ENCODE measurements at regions not wholly inside any gene's neighbourhood (a gene's known extent, or its start where the extent isn't known, plus 50 kb on each side); places are given as distances from the start of the nearest gene placed in this dataset.

DNA sequence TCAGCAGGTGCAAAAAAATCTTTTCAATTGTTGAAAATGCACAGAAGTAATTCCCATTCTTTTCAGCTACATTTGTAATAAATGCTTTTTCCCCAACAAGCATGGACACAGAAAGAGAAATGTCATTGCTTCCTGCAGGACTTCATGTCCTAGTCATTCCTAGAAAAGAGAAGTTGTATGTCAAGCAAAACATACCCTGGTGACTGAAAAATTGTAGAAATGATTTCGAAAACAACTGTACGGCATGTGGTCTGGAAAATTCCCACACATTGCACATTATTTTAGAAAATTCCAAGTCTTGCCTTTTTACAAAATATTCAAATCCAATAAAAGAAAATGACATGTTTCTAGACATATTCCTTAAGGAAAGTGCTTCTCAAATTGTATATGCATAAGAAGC, 50.4 kb upstream of the ALCAM start:
- no peak for TF ChIP-seq POLR2A (IDR thresholded peaks at IDR 0.05; ENCODE audit: low read depth)
- TF ChIP-seq, protein P1, sequence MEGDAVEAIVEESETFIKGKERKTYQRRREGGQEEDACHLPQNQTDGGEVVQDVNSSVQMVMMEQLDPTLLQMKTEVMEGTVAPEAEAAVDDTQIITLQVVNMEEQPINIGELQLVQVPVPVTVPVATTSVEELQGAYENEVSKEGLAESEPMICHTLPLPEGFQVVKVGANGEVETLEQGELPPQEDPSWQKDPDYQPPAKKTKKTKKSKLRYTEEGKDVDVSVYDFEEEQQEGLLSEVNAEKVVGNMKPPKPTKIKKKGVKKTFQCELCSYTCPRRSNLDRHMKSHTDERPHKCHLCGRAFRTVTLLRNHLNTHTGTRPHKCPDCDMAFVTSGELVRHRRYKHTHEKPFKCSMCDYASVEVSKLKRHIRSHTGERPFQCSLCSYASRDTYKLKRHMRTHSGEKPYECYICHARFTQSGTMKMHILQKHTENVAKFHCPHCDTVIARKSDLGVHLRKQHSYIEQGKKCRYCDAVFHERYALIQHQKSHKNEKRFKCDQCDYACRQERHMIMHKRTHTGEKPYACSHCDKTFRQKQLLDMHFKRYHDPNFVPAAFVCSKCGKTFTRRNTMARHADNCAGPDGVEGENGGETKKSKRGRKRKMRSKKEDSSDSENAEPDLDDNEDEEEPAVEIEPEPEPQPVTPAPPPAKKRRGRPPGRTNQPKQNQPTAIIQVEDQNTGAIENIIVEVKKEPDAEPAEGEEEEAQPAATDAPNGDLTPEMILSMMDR (IDR thresholded peaks at IDR 0.05), result no peak
